Endodermal cell (in vitro differentiated cells): ENCODE measurements at regions not wholly inside any gene's neighbourhood (a gene's known extent, or its start where the extent isn't known, plus 50 kb on each side); places are given as distances from the start of the nearest gene placed in this dataset.

ENCODE experiments used
- DNase-seq: peaks from one replicate; pipeline ENCODE4 v3.0.0-alpha.2; 2017
- H3K27ac ChIP-seq: 2 replicates; pipeline ENCODE4 v1.5.1; 2013; ENCODE audit warnings: mild to moderate bottlenecking, low read depth, low read length, moderate library complexity
- H3K27me3 ChIP-seq: 2 replicates; pipeline ENCODE4 v1.6.1; 2013; ENCODE audit warnings: mild to moderate bottlenecking, low read length, moderate library complexity; ENCODE audit not compliant: insufficient read depth, control insufficient read depth, poor library complexity, severe bottlenecking
- H3K36me3 ChIP-seq: 2 replicates; pipeline ENCODE4 v1.7.0; 2013; ENCODE audit warnings: mild to moderate bottlenecking, low read length, moderate library complexity; ENCODE audit not compliant: control insufficient read depth, insufficient read depth
- H3K4me1 ChIP-seq: one replicate; pipeline ENCODE4 v1.7.0; 2013; ENCODE audit warnings: low read length; ENCODE audit not compliant: control insufficient read depth, insufficient read depth
- H3K4me3 ChIP-seq: 2 replicates; pipeline ENCODE4 v1.5.1; 2013; ENCODE audit warnings: mild to moderate bottlenecking, low read length, moderate library complexity
- H3K9ac ChIP-seq: 2 replicates; pipeline ENCODE4 v1.6.1; 2013; ENCODE audit warnings: mild to moderate bottlenecking, low read length, moderate library complexity; ENCODE audit not compliant: poor library complexity, severe bottlenecking; ENCODE audit errors: extremely low read depth
- H3K9me3 ChIP-seq: 2 replicates; pipeline ENCODE4 v1.6.1; 2013; ENCODE audit warnings: mild to moderate bottlenecking, low read length, moderate library complexity; ENCODE audit not compliant: control insufficient read depth
- H3K27ac Mint-ChIP-seq: 2 replicates; pipeline ENCODE4 v1.8.0; 2020; ENCODE audit warnings: mixed read lengths
- H3K27me3 Mint-ChIP-seq: 2 replicates; pipeline ENCODE4 v1.8.0; 2021; ENCODE audit warnings: mild to moderate bottlenecking, mixed read lengths; ENCODE audit not compliant: insufficient read depth
- H3K36me3 Mint-ChIP-seq: 2 replicates; pipeline ENCODE4 v1.8.0; 2020; ENCODE audit warnings: low read depth, mixed read lengths
- H3K4me1 Mint-ChIP-seq: 2 replicates; pipeline ENCODE4 v1.8.0; 2020; ENCODE audit warnings: mixed read lengths
- H3K4me3 Mint-ChIP-seq: 2 replicates; pipeline ENCODE4 v1.8.0; 2020; ENCODE audit warnings: mild to moderate bottlenecking, moderate library complexity, mixed read lengths
- H3K9me3 Mint-ChIP-seq: 2 replicates; pipeline ENCODE4 v1.8.0; 2020; ENCODE audit warnings: mild to moderate bottlenecking, mixed read lengths
- WGBS, 2 experiments: methylation state at CpG; one replicate each; pipeline versions ENCODE4 v1.1.5 to v1.1.7; 2013; ENCODE audit warnings: missing lambda C conversion rate in 2 of 2, mixed read lengths in 1 of 2; ENCODE audit not compliant: insufficient coverage in 1 of 2, insufficient read length in 1 of 2; 5-methylcytosine and 5-hydroxymethylcytosine counted together
- TF ChIP-seq, protein P1 (sequence below): fragments of 200-600 bp; sonication (generic); conservative IDR thresholded peaks from 2 replicates; pipeline ENCODE4 v1.5.0; 2021; ENCODE audit warnings: antibody characterized with exemption, mild to moderate bottlenecking

GRCh38 chr10:128277267-128277840, 151.1 kb upstream of the MKI67 start:
- no peak overlapping the region for H3K27ac ChIP-seq
- no peaks in the 10 kb centered on the region for H3K27me3 ChIP-seq
- Mint-ChIP-seq H3K27ac (no peak overlapping the region), H3K4me1 (no peaks in the 10 kb centered on the region), H3K9me3 (no peaks in the 10 kb centered on the region), H3K4me3 (no peak overlapping the region), H3K27me3 (no peaks in the 10 kb centered on the region), H3K36me3 (no peaks in the 10 kb centered on the region)
- H3K4me3 ChIP-seq = no peak overlapping the region
- no peaks in the 10 kb centered on the region for H3K9me3 ChIP-seq
- no peaks in the 10 kb centered on the region for H3K36me3 ChIP-seq
- DNase-seq = no peak
- no peak overlapping the region for H3K9ac ChIP-seq
- TF ChIP-seq, protein P1, sequence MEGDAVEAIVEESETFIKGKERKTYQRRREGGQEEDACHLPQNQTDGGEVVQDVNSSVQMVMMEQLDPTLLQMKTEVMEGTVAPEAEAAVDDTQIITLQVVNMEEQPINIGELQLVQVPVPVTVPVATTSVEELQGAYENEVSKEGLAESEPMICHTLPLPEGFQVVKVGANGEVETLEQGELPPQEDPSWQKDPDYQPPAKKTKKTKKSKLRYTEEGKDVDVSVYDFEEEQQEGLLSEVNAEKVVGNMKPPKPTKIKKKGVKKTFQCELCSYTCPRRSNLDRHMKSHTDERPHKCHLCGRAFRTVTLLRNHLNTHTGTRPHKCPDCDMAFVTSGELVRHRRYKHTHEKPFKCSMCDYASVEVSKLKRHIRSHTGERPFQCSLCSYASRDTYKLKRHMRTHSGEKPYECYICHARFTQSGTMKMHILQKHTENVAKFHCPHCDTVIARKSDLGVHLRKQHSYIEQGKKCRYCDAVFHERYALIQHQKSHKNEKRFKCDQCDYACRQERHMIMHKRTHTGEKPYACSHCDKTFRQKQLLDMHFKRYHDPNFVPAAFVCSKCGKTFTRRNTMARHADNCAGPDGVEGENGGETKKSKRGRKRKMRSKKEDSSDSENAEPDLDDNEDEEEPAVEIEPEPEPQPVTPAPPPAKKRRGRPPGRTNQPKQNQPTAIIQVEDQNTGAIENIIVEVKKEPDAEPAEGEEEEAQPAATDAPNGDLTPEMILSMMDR = no peak
- H3K4me1 ChIP-seq = no peaks in the 10 kb centered on the region
- WGBS, 2 experiments = 94 to 96% methylated on average over 4 to 8 of the region's 8 CpGs

DNA sequence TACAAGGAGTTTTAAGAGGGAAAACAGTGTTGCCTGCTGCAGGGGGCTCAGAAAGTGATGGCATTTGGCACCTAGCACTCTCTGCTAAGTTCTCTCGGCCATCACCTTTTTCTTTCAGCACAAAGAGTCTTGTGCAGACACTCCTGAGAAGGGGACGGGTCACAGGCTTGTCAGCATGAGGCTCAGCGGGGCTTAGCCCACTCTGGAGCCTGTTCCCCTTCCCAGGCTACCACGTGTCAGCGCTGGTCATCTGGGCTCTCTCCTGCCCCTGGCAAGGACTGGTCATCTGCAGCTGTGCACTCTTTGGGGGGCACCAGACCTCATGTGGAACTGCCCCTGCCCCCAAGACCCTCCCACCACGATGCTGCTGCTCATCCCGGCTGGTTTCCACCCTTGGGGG, 152.1 kb upstream of the MKI67 start:
- Histone ChIP-seq H3K4me3 (no peak overlapping the region), H3K27me3 (no peaks in the 10 kb centered on the region), H3K9me3 (no peaks in the 10 kb centered on the region), H3K9ac (no peak overlapping the region), H3K36me3 (no peaks in the 10 kb centered on the region), H3K4me1 (no peaks in the 10 kb centered on the region), H3K27ac (no peak overlapping the region)
- H3K27me3 Mint-ChIP-seq = peaks cover under 1% of the 10 kb centered on the region
- H3K4me1 Mint-ChIP-seq = no peaks in the 10 kb centered on the region
- H3K9me3 Mint-ChIP-seq = no peaks in the 10 kb centered on the region
- 52 to 58% methylated on average over 3 to 7 of the region's 7 CpGs for WGBS, 2 experiments
- H3K36me3 Mint-ChIP-seq = no peaks in the 10 kb centered on the region
- TF ChIP-seq, protein P1 = no peak
- H3K4me3 Mint-ChIP-seq = no peak overlapping the region
- DNase-seq = peak; percentile 52
- no peak overlapping the region for H3K27ac Mint-ChIP-seq

GRCh38 chr10:128280271-128280670, 154.0 kb upstream of the MKI67 start:
- H3K27ac Mint-ChIP-seq = no peak overlapping the region
- WGBS, 2 experiments = 80% methylated on average over 2 of the region's 2 CpGs; no CpG with 5 or more reads in 1 of the 2 experiments
- TF ChIP-seq, protein P1 = peak; percentile 35
- no peaks in the 10 kb centered on the region for H3K36me3 Mint-ChIP-seq
- H3K4me1 ChIP-seq = no peaks in the 10 kb centered on the region
- H3K9me3 ChIP-seq = no peaks in the 10 kb centered on the region
- no peaks in the 10 kb centered on the region for H3K4me1 Mint-ChIP-seq
- H3K27ac ChIP-seq = no peak overlapping the region
- H3K9me3 Mint-ChIP-seq = no peaks in the 10 kb centered on the region
- no peaks in the 10 kb centered on the region for H3K36me3 ChIP-seq
- no peak overlapping the region for H3K4me3 Mint-ChIP-seq
- H3K4me3 ChIP-seq = no peak overlapping the region
- peaks cover 19% of the 10 kb centered on the region for H3K27me3 Mint-ChIP-seq
- DNase-seq = no peak
- no peak overlapping the region for H3K9ac ChIP-seq
- H3K27me3 ChIP-seq = peaks cover 16% of the 10 kb centered on the region
